Peyer's patch (tissue), 4 donors: ENCODE measurements at regions not wholly inside any gene's neighbourhood (a gene's known extent, or its start where the extent isn't known, plus 50 kb on each side); places are given as distances from the start of the nearest gene placed in this dataset.

Experiments
- POLR2A ChIP-seq, 2 donors: fragments of 450-650 bp; IDR thresholded peaks; one replicate each; pipeline ENCODE4 v1.5.1; 2017; ENCODE audit warnings: antibody characterized with exemption in 2 of 2, mild to moderate bottlenecking in 2 of 2, moderate library complexity in 2 of 2
- TF ChIP-seq, protein P1 (sequence below), 6 experiments: fragments of 450-650 bp in 4 of 6; fragments of 200-600 bp in 2 of 6; sonication (generic) in 1 of 6; IDR thresholded peaks; one replicate each; pipeline ENCODE4 v1.5.1; 2017 to 2019; ENCODE audit warnings: antibody characterized with exemption in 6 of 6, mild to moderate bottlenecking in 3 of 6, moderate library complexity in 1 of 6

DNA sequence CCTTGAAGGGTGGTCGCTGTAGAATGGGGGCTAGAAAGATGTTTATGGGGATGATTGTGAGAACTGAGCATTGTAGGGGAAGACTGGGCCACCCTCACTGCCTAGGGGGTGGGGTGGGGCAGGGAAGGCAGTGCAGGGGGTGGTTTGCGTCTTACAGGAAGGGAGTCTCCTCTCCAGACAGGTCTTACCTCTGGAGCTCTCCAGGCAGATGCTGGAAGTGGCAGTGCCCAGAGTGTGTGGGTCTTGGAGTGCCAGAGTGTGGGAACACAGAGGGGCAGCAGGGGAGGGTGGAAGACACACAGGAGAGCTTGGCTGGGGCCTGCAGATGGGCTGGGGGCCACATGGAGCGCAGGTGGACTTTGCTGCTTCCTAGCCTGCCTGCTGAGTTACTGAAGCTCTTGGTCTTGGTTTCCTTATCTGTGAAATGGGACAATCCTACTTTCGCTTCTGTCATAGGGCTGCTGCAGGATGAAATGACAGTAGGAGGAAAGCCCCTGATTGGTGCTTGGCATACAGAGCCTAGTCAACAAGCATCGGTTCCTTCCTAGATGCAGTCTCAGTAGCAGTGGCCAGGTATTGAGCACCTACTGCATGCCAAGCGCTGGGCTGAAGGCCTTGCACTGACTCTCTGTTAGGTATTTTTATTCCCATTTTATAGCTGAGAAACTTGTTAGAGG, 118.3 kb downstream of the SLC25A47 start:
- TF ChIP-seq, protein P1, sequence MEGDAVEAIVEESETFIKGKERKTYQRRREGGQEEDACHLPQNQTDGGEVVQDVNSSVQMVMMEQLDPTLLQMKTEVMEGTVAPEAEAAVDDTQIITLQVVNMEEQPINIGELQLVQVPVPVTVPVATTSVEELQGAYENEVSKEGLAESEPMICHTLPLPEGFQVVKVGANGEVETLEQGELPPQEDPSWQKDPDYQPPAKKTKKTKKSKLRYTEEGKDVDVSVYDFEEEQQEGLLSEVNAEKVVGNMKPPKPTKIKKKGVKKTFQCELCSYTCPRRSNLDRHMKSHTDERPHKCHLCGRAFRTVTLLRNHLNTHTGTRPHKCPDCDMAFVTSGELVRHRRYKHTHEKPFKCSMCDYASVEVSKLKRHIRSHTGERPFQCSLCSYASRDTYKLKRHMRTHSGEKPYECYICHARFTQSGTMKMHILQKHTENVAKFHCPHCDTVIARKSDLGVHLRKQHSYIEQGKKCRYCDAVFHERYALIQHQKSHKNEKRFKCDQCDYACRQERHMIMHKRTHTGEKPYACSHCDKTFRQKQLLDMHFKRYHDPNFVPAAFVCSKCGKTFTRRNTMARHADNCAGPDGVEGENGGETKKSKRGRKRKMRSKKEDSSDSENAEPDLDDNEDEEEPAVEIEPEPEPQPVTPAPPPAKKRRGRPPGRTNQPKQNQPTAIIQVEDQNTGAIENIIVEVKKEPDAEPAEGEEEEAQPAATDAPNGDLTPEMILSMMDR (IDR thresholded peaks at IDR 0.05): no peak
- TF ChIP-seq POLR2A (IDR thresholded peaks at IDR 0.05): no peak
